ENCODE measurements at regions not wholly inside any gene's neighbourhood (a gene's known extent, or its start where the extent isn't known, plus 50 kb on each side); places are given as distances from the start of the nearest gene placed in this dataset.

DNA sequence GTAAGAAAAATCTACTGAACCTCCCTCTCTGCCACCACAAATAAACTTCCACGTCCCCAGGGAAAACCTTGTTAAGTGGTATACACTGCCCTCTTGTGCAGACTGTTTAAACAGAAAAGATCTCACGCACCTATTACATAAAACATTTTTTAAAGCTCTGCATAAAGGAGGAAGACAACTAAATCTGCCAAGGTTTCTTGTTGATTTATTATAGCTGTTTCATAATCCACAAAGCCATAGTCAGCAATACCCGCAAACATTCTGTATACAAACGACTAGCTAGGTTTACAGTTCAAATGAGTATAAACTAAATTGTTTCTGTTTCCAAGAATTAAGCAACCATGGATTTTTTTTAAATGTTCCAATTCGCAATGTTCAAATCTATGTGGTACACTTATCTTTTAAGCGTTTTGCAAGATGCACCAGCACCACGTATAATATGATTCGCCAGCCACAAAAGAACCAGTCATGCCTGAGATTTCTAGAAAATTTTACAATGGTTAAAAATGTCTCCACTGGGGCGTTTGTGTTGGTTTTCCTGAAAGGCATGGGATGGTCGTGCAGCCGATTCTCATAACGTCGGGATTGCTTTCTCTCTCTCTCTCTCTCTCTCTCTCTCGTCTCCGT, 164.6 kb downstream of the PRKX start:
- Histone ChIP-seq H3K4me2 (ENCODE audit: extremely low read depth, insufficient read depth, low read length) (peak overlapping the region; percentile 73), H3K4me1 (ENCODE audit: control insufficient read depth, extremely low read depth, insufficient read depth, low read length) (no peaks in the 10 kb centered on the region), H4K20me1 (ENCODE audit: control insufficient read depth, extremely low read depth, insufficient read depth, low read length) (no peaks in the 10 kb centered on the region), H2AFZ (ENCODE audit: low read length) (no peak overlapping the region), H3K36me3 (ENCODE audit: control insufficient read depth, insufficient read depth, low read length) (no peaks in the 10 kb centered on the region), H3K9ac (ENCODE audit: insufficient read depth, low read length) (no peak overlapping the region), H3K4me3 (replicated peaks in 1 of 4; ENCODE audit: control extremely low read depth in 1 of 4, insufficient read depth in 1 of 4, low read depth in 3 of 4, low read length in 4 of 4) (peak overlapping the region in 1 of 4 experiments; percentile 45), H3K27ac (ENCODE audit: insufficient read depth, low read length) (no peak overlapping the region), H3K79me2 (ENCODE audit: control insufficient read depth, insufficient read depth, low read length) (no peaks in the 10 kb centered on the region), H3K27me3 (ENCODE audit: control insufficient read depth, insufficient read depth, low read length) (no peaks in the 10 kb centered on the region), H3K9me3 (ENCODE audit: control insufficient read depth, insufficient read depth, low read depth, low read length) (no peaks in the 10 kb centered on the region)
- TF ChIP-seq, protein P1, sequence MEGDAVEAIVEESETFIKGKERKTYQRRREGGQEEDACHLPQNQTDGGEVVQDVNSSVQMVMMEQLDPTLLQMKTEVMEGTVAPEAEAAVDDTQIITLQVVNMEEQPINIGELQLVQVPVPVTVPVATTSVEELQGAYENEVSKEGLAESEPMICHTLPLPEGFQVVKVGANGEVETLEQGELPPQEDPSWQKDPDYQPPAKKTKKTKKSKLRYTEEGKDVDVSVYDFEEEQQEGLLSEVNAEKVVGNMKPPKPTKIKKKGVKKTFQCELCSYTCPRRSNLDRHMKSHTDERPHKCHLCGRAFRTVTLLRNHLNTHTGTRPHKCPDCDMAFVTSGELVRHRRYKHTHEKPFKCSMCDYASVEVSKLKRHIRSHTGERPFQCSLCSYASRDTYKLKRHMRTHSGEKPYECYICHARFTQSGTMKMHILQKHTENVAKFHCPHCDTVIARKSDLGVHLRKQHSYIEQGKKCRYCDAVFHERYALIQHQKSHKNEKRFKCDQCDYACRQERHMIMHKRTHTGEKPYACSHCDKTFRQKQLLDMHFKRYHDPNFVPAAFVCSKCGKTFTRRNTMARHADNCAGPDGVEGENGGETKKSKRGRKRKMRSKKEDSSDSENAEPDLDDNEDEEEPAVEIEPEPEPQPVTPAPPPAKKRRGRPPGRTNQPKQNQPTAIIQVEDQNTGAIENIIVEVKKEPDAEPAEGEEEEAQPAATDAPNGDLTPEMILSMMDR (conservative IDR thresholded peaks at IDR 0.05 in 1 of 2, IDR thresholded peaks at IDR 0.05 in 1 of 2; ENCODE audit: low read depth in 1 of 2, low read length in 2 of 2): peak; percentile 24 to 27
- TF ChIP-seq EZH2 (IDR thresholded peaks at IDR 0.05; ENCODE audit: low read length, missing control alignments): no peak
- peak; percentile 68 to 80 for DNase-seq (ENCODE audit: low read depth in 2 of 2)

DNA sequence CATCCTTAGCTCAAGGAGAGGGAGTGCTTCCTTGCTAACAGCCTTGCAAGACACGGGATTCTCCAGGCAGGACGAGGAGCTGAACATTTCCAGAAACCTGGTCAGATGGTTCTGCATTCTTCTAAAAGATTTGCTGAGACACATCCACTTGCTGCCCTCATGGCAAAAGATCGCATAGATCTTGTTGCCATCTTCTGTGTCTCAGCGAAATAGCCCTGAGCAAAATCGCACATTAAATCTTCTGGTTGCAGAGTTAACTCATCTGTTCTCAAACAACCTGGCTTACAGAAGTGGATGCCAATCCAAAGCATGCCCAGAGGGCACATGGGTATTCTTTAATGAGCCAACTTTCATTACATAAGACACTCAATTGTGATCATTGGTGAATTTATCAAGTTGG, 167.5 kb downstream of the PRKX start:
- Histone ChIP-seq H3K4me2 (ENCODE audit: extremely low read depth, insufficient read depth, low read length) (no peak overlapping the region), H3K9me3 (ENCODE audit: control insufficient read depth, insufficient read depth, low read depth, low read length) (no peaks in the 10 kb centered on the region), H3K27me3 (ENCODE audit: control insufficient read depth, insufficient read depth, low read length) (no peaks in the 10 kb centered on the region), H3K27ac (ENCODE audit: insufficient read depth, low read length) (no peak overlapping the region), H3K79me2 (ENCODE audit: control insufficient read depth, insufficient read depth, low read length) (no peaks in the 10 kb centered on the region), H4K20me1 (ENCODE audit: control insufficient read depth, extremely low read depth, insufficient read depth, low read length) (no peaks in the 10 kb centered on the region), H3K36me3 (ENCODE audit: control insufficient read depth, insufficient read depth, low read length) (no peaks in the 10 kb centered on the region), H3K9ac (ENCODE audit: insufficient read depth, low read length) (no peak overlapping the region), H3K4me1 (ENCODE audit: control insufficient read depth, extremely low read depth, insufficient read depth, low read length) (no peaks in the 10 kb centered on the region), H3K4me3 (replicated peaks in 1 of 4; ENCODE audit: control extremely low read depth in 1 of 4, insufficient read depth in 1 of 4, low read depth in 3 of 4, low read length in 4 of 4) (no peak overlapping the region), H2AFZ (ENCODE audit: low read length) (no peak overlapping the region)
- TF ChIP-seq, protein P1 (conservative IDR thresholded peaks at IDR 0.05 in 1 of 2, IDR thresholded peaks at IDR 0.05 in 1 of 2; ENCODE audit: low read depth in 1 of 2, low read length in 2 of 2): no peak
- TF ChIP-seq EZH2 (IDR thresholded peaks at IDR 0.05; ENCODE audit: low read length, missing control alignments): no peak
- DNase-seq (ENCODE audit: low read depth in 2 of 2): no peak

DNA sequence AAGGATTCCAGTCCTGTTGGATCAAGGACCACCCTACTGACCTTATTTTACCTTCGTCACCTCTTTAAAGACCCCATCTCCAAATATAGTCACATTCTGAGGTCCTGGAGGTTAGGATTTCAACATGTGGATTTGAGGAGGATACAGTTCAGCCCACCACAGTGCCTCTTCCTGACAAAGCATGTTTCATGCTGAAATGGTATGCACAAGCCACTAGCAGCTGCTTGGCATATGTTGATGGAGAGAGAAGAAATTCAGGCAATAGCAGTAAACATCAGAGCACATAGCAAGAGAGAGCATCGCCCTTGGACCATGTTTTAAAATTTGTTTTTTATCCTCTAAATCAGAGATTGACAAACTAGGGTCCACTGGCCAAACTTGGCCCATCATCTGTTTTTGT, 172.1 kb downstream of the PRKX start:
- no peak overlapping the region for H3K4me3 ChIP-seq (replicated peaks in 1 of 4; ENCODE audit: control extremely low read depth in 1 of 4, insufficient read depth in 1 of 4, low read depth in 3 of 4, low read length in 4 of 4)
- H4K20me1 ChIP-seq (ENCODE audit: control insufficient read depth, extremely low read depth, insufficient read depth, low read length): no peaks in the 10 kb centered on the region

More for the DNA sequence above, 172.1 kb downstream of the PRKX start:
- Histone ChIP-seq H2AFZ (ENCODE audit: low read length) (no peak overlapping the region), H3K4me2 (ENCODE audit: extremely low read depth, insufficient read depth, low read length) (no peak overlapping the region), H3K36me3 (ENCODE audit: control insufficient read depth, insufficient read depth, low read length) (no peaks in the 10 kb centered on the region), H3K9me3 (ENCODE audit: control insufficient read depth, insufficient read depth, low read depth, low read length) (no peaks in the 10 kb centered on the region), H3K79me2 (ENCODE audit: control insufficient read depth, insufficient read depth, low read length) (no peaks in the 10 kb centered on the region), H3K27ac (ENCODE audit: insufficient read depth, low read length) (no peak overlapping the region), H3K27me3 (ENCODE audit: control insufficient read depth, insufficient read depth, low read length) (no peaks in the 10 kb centered on the region), H3K4me1 (ENCODE audit: control insufficient read depth, extremely low read depth, insufficient read depth, low read length) (no peaks in the 10 kb centered on the region), H3K9ac (ENCODE audit: insufficient read depth, low read length) (no peak overlapping the region)
- no peak for TF ChIP-seq EZH2 (IDR thresholded peaks at IDR 0.05; ENCODE audit: low read length, missing control alignments)
- TF ChIP-seq, protein P1 (conservative IDR thresholded peaks at IDR 0.05 in 1 of 2, IDR thresholded peaks at IDR 0.05 in 1 of 2; ENCODE audit: low read depth in 1 of 2, low read length in 2 of 2): no peak
- DNase-seq (ENCODE audit: low read depth in 2 of 2): no peak

Measured in fibroblast of lung (primary cell).